ENCODE measurements at regions not wholly inside any gene's neighbourhood (a gene's known extent, or its start where the extent isn't known, plus 50 kb on each side); places are given as distances from the start of the nearest gene placed in this dataset.

GRCh38 chr6:168255283-168255881 lies 64.2 kb downstream of the DACT2 start:
- CTCF ChIA-PET = no interaction called here
- in situ Hi-C loops (cut with MboI; ENCODE audit: low sequenced_read_pairs) = no loop called here
- no peaks in the 10 kb centered on the region for H3K27me3 ChIP-seq (ENCODE audit: control insufficient read depth, insufficient read depth, low read length)
- intact Hi-C loops (cut with micrococcal nuclease) = no loop called here
- H3K23ac ChIP-seq (ENCODE audit: low read depth, low read length) = no peak overlapping the region
- dilution Hi-C loops (cut with HindIII; ENCODE audit: low sequenced_read_pairs, unreplicated experiment) = no loop called here
- H2BK20ac ChIP-seq (ENCODE audit: low read depth, low read length) = no peak overlapping the region
- H2BK120ac ChIP-seq (ENCODE audit: low read depth, low read length) = no peak overlapping the region
- H3K4me1 ChIP-seq (ENCODE audit: control insufficient read depth, insufficient read depth, low read length) = no peaks in the 10 kb centered on the region
- H2BK15ac ChIP-seq (ENCODE audit: low read depth, low read length) = no peak overlapping the region
- no peak overlapping the region for H2AK9ac ChIP-seq (replicated peaks; ENCODE audit: low read depth, low read length, poor library complexity)
- H3K4me3 ChIP-seq (ENCODE audit: insufficient read depth, low read depth, low read length) = no peak overlapping the region
- H3K9me1 ChIP-seq (ENCODE audit: insufficient read depth, low read length) = no peaks in the 10 kb centered on the region
- ATAC-seq (ENCODE audit: low read depth) (no peak), DNase-seq (no peak)
- POLR2A ChIA-PET (ENCODE audit: unreplicated experiment) = no interaction called here
- no TSS peak for BruUV-seq (replicated peaks)
- no peak overlapping the region for H2AK5ac ChIP-seq (ENCODE audit: low read depth, low read length)
- H4K91ac ChIP-seq (ENCODE audit: insufficient read depth, low read depth, low read length) = no peak overlapping the region
- TF ChIP-seq CTCF (conservative IDR thresholded peaks at IDR 0.05; ENCODE audit: low read depth, low read length) (no peak), BHLHE40 (IDR thresholded peaks at IDR 0.05; ENCODE audit: low read depth, low read length) (no peak), CHD1 (IDR thresholded peaks at IDR 0.05; ENCODE audit: low read depth, low read length) (no peak), RAD21 (IDR thresholded peaks at IDR 0.05; ENCODE audit: low read length) (no peak), MAFK (IDR thresholded peaks at IDR 0.05; ENCODE audit: low read depth, low read length) (no peak), USF2 (IDR thresholded peaks at IDR 0.05; ENCODE audit: low read depth, low read length) (no peak)
- WGBS, 2 experiments (ENCODE audit: extremely low coverage in 2 of 2, insufficient read length in 1 of 2) = 40% methylated on average over 2 of the region's 4 CpGs; no CpG with 5 or more reads in 1 of the 2 experiments
- H3K36me3 ChIP-seq (ENCODE audit: control insufficient read depth, insufficient read depth, low read length) = no peaks in the 10 kb centered on the region
- no peak overlapping the region for H3K4ac ChIP-seq (ENCODE audit: low read depth, low read length)
- no peak overlapping the region for H3K18ac ChIP-seq (ENCODE audit: low read depth, low read length)
- no peak overlapping the region for H3K27ac ChIP-seq (ENCODE audit: insufficient read depth, low read length)
- peaks cover 39% of the 10 kb centered on the region for H3K9me3 ChIP-seq (ENCODE audit: control insufficient read depth, insufficient read depth, low read length)
- H3K9ac ChIP-seq (ENCODE audit: low read depth, low read length) = no peak overlapping the region
- no peak overlapping the region for H3K14ac ChIP-seq (replicated peaks; ENCODE audit: low read depth, low read length)
- H3K4me2 ChIP-seq (ENCODE audit: low read depth, low read length) = no peak overlapping the region
- no peaks in the 10 kb centered on the region for H4K20me1 ChIP-seq (ENCODE audit: insufficient read depth, low read length)
- no peak overlapping the region for H2AFZ ChIP-seq (replicated peaks; ENCODE audit: low read length, poor library complexity)
- H4K8ac ChIP-seq (ENCODE audit: low read depth in 2 of 2, low read length in 2 of 2) = no peak overlapping the region
- H3K56ac ChIP-seq (ENCODE audit: extremely low read depth, insufficient read depth, low read length) = no peak overlapping the region
- no peaks in the 10 kb centered on the region for H3K79me1 ChIP-seq (ENCODE audit: low read depth in 1 of 2, low read length in 2 of 2)
- H4K5ac ChIP-seq (ENCODE audit: low read depth, low read length) = no peak overlapping the region
- no peak overlapping the region for H2BK5ac ChIP-seq (ENCODE audit: low read depth, low read length, poor library complexity, severe bottlenecking)

All from IMR-90 (cell line).